Keratinocyte (primary cell): ENCODE measurements at regions not wholly inside any gene's neighbourhood (a gene's known extent, or its start where the extent isn't known, plus 50 kb on each side); places are given as distances from the start of the nearest gene placed in this dataset.

ENCODE experiments used
- DNase-seq: peaks from one replicate; pipeline ENCODE4 v3.0.0-alpha.2; 2011; ENCODE audit warnings: low read depth, missing footprints, low spot score
- FAIRE-seq: peaks from 2 replicates; lab custom pipeline; 2011; peaks lifted over from hg19 to GRCh38; lab: Jason Lieb, UNC
- H2AFZ ChIP-seq: 2 replicates; pipeline ENCODE4 v1.6.0; 2012; ENCODE audit warnings: low read length, control low read depth, inconsistent platforms; ENCODE audit not compliant: control insufficient read depth
- H3K27ac ChIP-seq: 2 replicates; pipeline ENCODE4 v1.5.1; 2011; ENCODE audit warnings: low read length; ENCODE audit not compliant: control insufficient read depth, insufficient read depth
- H3K27me3 ChIP-seq: 3 replicates; pipeline ENCODE4 v1.6.0; 2011; ENCODE audit warnings: low read length; ENCODE audit not compliant: control insufficient read depth, insufficient read depth; ENCODE audit errors: extremely low read depth
- H3K36me3 ChIP-seq, 2 experiments: 2 replicates in 1 of 2; 3 replicates in 1 of 2; pipeline ENCODE4 v1.5.1; 2011; ENCODE audit warnings: low read length in 2 of 2, mild to moderate bottlenecking in 1 of 2; ENCODE audit not compliant: control insufficient read depth in 2 of 2, insufficient read depth in 2 of 2; ENCODE audit errors: extremely low read depth in 1 of 2
- H3K4me1 ChIP-seq: 3 replicates; pipeline ENCODE4 v1.5.1; 2011; ENCODE audit warnings: low read length; ENCODE audit not compliant: control insufficient read depth, insufficient read depth; ENCODE audit errors: extremely low read depth
- H3K4me2 ChIP-seq: 3 replicates; pipeline ENCODE4 v1.6.0; 2011; ENCODE audit warnings: low read depth, low read length; ENCODE audit not compliant: control insufficient read depth, insufficient read depth; ENCODE audit errors: extremely low read depth
- H3K4me3 ChIP-seq, 3 experiments: fragments of 200-600 bp in 1 of 3; sonication (generic) in 1 of 3; 2 replicates in 2 of 3; 3 replicates in 1 of 3; pipeline ENCODE4 v1.5.1; 2011 to 2016; ENCODE audit warnings: low read length in 3 of 3, mild to moderate bottlenecking in 3 of 3, control low read depth in 2 of 3, inconsistent platforms in 1 of 3, low read depth in 1 of 3, mixed read lengths in 1 of 3, mixed run types in 1 of 3, moderate library complexity in 1 of 3; ENCODE audit not compliant: control insufficient read depth in 2 of 3, insufficient read depth in 2 of 3; ENCODE audit errors: extremely low read depth in 1 of 3
- H3K79me2 ChIP-seq: 2 replicates; pipeline ENCODE4 v1.6.0; 2012; ENCODE audit warnings: low read length; ENCODE audit not compliant: control insufficient read depth, insufficient read depth
- H3K9ac ChIP-seq: 3 replicates; pipeline ENCODE4 v1.6.0; 2011; ENCODE audit warnings: low read length; ENCODE audit not compliant: control insufficient read depth, insufficient read depth; ENCODE audit errors: extremely low read depth
- H3K9me1 ChIP-seq: 3 replicates; pipeline ENCODE4 v1.6.0; 2011; ENCODE audit warnings: low read length; ENCODE audit not compliant: control insufficient read depth, insufficient read depth; ENCODE audit errors: extremely low read depth
- H3K9me3 ChIP-seq: 2 replicates; pipeline ENCODE4 v1.5.1; 2012; ENCODE audit warnings: low read depth, low read length; ENCODE audit not compliant: control insufficient read depth
- H4K20me1 ChIP-seq: 3 replicates; pipeline ENCODE4 v1.6.0; 2011; ENCODE audit warnings: low read length; ENCODE audit not compliant: control insufficient read depth, insufficient read depth; ENCODE audit errors: extremely low read depth
- EZH2 ChIP-seq: IDR thresholded peaks from one replicate; pipeline ENCODE4 v1.6.1; 2012; ENCODE audit warnings: inconsistent platforms, mild to moderate bottlenecking, low read length, moderate library complexity
- dilution Hi-C: fragments of 300-500 bp; cut with MboI; formaldehyde crosslinking; loops from one replicate; pipeline ENCODE4 v1.7.0; 2020; ENCODE audit warnings: low sequenced_read_pairs; ENCODE audit not compliant: extremely low pct_ligation_motif_present
- TF ChIP-seq, protein P1 (sequence below), 3 experiments: IDR thresholded peaks in 1 of 3; conservative IDR thresholded peaks in 1 of 3; optimal IDR thresholded peaks in 1 of 3; 2 replicates in 2 of 3; 3 replicates in 1 of 3; pipeline versions ENCODE3 to v1.5.1; 2011; ENCODE audit warnings: low read length in 3 of 3, mild to moderate bottlenecking in 3 of 3, moderate library complexity in 2 of 3, control low read depth in 1 of 3, inconsistent platforms in 1 of 3; ENCODE audit not compliant: insufficient read depth in 2 of 3; ENCODE audit errors: extremely low read depth in 1 of 3

DNA sequence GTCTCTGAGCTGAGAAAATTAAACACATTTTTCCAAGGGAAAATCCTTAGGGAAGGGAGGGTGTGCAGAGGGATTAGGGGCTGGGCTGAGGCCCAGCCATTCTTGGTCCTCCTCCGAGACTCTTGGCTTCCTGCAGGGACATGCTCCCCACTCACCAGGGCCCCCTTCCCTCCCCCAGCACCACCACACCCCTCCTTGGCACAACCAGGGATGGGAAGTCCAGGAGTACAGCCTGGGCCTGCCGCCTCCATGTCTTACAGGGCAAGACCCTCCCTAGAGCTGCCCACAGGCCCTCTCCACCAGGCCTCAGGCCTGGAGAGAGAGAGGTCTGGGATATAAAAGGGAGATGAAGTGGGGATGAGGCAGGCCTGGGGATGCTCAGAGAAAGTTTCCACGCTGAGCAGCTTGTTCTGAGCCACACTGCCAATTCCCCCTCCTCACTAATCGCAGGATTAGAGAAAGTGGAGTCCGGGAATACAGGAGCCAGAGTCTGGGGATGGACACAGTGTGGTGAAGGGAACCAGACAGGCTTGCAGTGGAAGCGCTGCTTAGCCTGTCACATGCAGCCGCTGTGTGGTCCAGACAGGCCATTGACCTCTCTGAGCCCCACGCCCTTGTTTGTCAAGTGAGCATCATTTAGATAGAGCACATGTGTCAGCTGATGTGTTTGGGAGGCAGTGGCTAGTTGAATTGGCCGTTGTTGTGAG lies 105.5 kb downstream of the MRPL14 start:
- H3K9ac ChIP-seq: no peak overlapping the region
- TF ChIP-seq, protein P1, sequence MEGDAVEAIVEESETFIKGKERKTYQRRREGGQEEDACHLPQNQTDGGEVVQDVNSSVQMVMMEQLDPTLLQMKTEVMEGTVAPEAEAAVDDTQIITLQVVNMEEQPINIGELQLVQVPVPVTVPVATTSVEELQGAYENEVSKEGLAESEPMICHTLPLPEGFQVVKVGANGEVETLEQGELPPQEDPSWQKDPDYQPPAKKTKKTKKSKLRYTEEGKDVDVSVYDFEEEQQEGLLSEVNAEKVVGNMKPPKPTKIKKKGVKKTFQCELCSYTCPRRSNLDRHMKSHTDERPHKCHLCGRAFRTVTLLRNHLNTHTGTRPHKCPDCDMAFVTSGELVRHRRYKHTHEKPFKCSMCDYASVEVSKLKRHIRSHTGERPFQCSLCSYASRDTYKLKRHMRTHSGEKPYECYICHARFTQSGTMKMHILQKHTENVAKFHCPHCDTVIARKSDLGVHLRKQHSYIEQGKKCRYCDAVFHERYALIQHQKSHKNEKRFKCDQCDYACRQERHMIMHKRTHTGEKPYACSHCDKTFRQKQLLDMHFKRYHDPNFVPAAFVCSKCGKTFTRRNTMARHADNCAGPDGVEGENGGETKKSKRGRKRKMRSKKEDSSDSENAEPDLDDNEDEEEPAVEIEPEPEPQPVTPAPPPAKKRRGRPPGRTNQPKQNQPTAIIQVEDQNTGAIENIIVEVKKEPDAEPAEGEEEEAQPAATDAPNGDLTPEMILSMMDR (optimal IDR thresholded peaks at IDR 0.05 in 1 of 3, IDR thresholded peaks at IDR 0.05 in 1 of 3, conservative IDR thresholded peaks at IDR 0.05 in 1 of 3; ENCODE audit: extremely low read depth in 1 of 3, insufficient read depth in 2 of 3, low read length in 3 of 3): no peak
- no peak for TF ChIP-seq EZH2
- H3K4me3 ChIP-seq: no peak overlapping the region
- H3K9me1 ChIP-seq: no peaks in the 10 kb centered on the region
- FAIRE-seq (no peak), DNase-seq (no peak)
- no peaks in the 10 kb centered on the region for H3K36me3 ChIP-seq
- no peak overlapping the region for H3K4me2 ChIP-seq
- dilution Hi-C loops: no loop called here
- H3K79me2 ChIP-seq: no peaks in the 10 kb centered on the region
- peaks cover 13% of the 10 kb centered on the region for H3K4me1 ChIP-seq
- H2AFZ ChIP-seq: no peak overlapping the region
- no peaks in the 10 kb centered on the region for H3K27me3 ChIP-seq
- no peak overlapping the region for H3K27ac ChIP-seq
- no peaks in the 10 kb centered on the region for H4K20me1 ChIP-seq
- no peaks in the 10 kb centered on the region for H3K9me3 ChIP-seq

- Histone ChIP-seq H3K79me2 (no peaks in the 10 kb centered on the region), H2AFZ (no peak overlapping the region), H3K4me2 (no peak overlapping the region), H3K4me1 (peaks cover 13% of the 10 kb centered on the region), H3K9me3 (no peaks in the 10 kb centered on the region), H3K9me1 (no peaks in the 10 kb centered on the region), H3K27me3 (no peaks in the 10 kb centered on the region), H3K4me3 (no peak overlapping the region), H3K9ac (no peak overlapping the region), H3K27ac (no peak overlapping the region), H3K36me3 (no peaks in the 10 kb centered on the region), H4K20me1 (no peaks in the 10 kb centered on the region)
- DNase-seq: no peak
- no peak for FAIRE-seq
- no peak for TF ChIP-seq EZH2
- TF ChIP-seq, protein P1 (optimal IDR thresholded peaks at IDR 0.05 in 1 of 3, IDR thresholded peaks at IDR 0.05 in 1 of 3, conservative IDR thresholded peaks at IDR 0.05 in 1 of 3; ENCODE audit: extremely low read depth in 1 of 3, insufficient read depth in 2 of 3, low read length in 3 of 3): no peak
- dilution Hi-C loops: no loop called here
These were observed 106.4 kb downstream of the MRPL14 start for GRCh38 chr6:44020664-44021425.
